CD1c-positive myeloid dendritic cell (primary cell): ENCODE measurements at regions not wholly inside any gene's neighbourhood (a gene's known extent, or its start where the extent isn't known, plus 50 kb on each side); places are given as distances from the start of the nearest gene placed in this dataset.
"Not testable (repeated sequence)": the region's sequence is repeated elsewhere in the genome, so short reads cannot be mapped to it uniquely, and the experiment has no call there.

Source experiments
- DNase-seq: peaks from one replicate; pipeline ENCODE4 v3.0.0-alpha.2; 2016; ENCODE audit errors: extremely low spot score

DNA sequence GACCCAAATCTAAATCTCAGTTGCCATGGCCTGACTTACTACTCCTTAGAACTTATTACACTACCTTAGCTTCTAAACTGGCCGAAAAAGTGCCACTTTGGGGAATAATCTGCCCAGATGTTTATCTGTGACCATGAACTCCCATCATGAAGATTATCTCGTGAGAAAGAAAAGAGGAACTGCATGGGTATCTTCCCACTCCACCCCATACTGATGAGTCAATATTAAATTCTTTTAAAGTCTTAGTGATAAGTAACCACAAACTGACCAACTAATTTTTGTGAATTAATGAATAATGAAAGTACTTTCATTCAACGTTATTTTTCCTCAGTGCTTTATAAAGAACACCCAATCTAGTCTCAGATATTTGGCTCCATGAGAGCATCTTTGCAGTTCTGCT lies 493.5 kb downstream of the EBF1 start:
- DNase-seq, result peak; percentile 71

DNA sequence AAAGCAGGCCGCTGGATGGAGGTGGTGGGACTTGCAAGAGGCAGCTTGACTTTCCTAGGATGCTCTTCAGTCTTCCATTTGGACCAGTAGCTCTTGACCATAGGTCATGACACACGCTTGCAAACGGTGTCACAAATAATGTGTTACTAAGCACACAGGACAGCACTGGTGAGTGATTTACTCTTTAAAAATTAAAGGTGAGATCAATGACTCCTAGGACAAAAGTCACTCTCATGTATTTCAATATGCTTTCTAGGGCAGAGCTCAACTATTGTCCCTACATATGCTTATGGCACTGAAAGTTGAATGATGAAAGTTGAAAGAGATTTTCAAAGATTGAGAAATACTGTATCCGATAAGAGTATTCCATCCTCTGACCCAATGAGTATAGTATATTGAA lies 496.7 kb downstream of the EBF1 start:
- no peak for DNase-seq

DNA sequence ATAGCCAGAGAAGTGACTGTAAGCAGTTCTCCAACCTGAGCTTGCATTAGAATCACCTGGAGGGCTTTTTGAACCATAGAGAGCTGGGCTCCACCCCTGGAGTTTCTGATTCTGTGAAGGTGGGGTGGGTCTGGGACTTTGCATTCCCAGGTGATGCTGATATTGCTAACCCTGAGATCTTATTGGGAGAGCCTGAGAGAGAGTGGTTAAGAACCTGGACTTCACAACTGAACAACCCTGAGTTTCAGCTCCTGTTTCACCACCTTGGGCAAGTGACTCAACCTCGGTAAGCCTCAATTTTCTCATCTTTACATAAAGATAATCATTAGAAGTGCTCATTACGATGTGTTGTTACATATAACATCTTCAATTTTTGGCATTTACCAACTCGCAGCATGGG lies 498.6 kb downstream of the EBF1 start:
- no peak for DNase-seq

DNA sequence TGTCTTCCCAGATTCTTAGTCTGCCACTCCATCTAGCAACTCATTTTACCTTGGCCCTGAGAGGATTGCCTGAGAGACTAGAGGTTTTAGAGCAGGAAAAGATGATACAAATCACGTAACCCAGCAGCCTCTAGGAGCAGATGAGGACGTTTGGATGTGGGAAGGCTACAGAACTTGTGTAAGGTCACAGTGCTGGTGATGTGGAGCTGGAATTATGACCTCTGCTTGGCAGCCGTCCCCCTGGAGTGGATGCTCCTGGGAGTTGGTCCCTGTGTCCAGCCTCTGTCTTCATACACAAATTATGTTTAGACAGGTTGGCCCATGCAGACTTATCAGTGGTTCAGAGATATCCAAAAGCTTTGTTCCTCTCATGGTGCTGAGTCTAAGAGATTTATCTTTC lies 499.0 kb downstream of the EBF1 start:
- DNase-seq, result no peak

DNA sequence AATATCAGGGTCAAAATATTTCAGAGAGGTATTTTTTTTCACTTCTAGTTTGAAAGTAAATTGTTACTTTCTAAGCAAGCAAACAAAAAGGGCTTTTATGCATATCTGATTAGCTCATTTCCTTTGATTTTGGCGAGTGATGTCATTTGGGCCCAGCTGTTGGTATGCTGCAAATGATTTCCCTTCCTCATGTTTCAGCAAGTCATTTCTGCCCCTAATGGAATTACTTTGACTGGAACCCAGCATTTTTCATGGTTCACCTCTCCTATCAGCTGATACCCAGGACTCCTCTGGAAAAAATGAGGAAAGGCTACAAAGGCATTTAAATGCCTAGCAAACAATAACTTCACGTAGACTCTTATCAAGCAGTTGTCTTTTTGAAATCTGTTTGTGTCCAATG lies 500.6 kb downstream of the EBF1 start:
- DNase-seq, result no peak

DNA sequence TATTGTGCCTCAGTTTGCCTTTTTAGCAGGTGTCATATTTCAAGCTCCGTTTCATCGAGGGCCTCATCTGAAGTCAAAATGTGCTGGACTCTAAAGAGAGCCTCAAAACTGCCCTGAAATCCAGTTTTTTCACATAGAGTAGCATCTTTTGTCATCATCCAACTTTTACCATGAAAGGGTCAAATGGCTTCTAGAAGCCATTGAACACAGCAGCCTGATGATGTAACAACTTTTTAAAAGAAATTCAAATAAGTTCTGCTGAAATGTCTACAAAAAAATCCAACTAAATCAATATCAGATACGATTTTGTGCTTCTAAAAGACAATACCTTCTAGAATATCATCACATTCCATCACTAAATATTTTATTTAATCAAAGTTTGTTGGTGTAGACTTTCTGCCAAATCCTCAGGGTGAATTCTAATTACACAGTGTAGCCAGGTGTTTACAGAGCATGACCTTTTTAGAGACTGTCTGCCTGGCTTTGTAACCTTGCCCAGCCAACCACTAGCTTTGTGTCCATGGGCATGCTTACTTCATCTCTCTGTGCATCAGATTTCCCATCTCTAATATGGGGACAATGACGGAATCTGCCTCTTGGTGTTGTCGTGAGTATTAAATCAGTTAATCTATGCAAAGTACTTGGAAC lies 505.0 kb downstream of the EBF1 start:
- DNase-seq, result no peak

DNA sequence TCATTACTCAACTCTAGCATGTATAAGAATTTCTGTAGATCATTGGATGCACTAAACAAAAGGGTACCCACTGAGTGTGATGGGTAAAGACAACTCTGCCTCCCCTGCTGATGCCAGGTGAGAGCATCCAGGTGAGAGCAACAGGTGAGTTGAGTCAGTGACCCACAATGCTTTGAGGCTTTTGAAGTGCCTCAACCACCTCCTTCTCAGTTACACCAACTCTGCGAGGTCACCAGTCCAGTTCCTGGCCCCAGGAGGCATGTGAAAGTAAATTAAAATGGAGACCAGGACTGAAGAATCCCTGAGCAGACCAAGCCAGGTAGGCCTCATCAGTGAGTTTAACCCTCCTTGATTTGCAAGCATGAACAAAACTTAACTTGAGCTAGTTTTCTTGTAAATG lies 505.8 kb downstream of the EBF1 start:
- no peak for DNase-seq

DNA sequence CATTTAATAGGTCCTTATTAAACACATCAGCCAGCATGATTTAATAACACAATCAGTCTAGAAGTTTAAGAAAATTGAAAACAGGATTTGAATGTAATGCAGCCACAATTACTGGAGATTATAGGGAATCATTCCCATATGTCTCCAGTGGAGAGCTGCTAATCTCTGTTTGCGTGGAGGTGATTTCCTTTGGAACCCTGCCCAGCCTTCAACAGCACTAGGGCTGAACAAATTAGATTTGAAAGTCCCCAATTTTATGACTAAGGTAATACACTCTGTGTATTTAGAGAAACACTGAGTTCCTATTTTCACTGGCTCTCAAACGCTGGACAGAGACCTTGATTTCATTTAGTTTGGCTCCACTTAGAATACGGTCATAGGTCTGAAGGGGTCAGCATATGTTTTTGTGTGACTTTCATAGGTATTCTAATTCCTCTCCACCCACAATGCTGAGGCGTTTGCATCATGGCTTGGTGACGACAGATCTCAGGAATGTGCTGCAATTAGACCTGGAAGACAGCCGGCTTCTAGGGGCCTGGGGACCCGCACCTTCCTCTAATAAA lies 508.3 kb downstream of the EBF1 start:
- DNase-seq, result no peak

DNA sequence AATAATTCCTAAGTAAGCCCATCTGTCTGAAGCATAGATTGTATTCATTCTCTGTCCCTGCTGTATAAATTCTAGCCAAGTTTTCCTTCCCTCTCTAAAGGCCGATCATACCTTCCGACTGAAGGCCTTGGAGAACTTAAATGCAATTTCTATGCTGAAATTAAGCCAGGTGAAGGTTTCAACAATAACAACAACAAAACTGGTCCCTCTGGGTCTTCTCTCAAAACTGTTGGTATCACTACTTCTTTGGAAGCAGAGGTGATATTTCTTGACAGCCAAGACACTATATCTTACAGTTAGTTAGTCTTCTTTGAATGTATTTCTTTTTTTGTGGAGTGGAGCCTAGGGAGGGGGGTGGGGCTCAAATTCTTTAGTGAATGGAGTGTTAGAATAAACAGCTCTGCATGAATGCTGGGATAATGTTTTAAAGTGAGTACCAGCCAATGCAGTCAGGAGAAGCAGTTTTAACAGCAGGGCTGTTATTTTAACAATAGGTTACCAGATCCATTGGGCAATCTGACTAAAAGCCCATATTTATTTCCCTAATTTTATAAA lies 508.9 kb downstream of the EBF1 start:
- DNase-seq, result no peak

DNA sequence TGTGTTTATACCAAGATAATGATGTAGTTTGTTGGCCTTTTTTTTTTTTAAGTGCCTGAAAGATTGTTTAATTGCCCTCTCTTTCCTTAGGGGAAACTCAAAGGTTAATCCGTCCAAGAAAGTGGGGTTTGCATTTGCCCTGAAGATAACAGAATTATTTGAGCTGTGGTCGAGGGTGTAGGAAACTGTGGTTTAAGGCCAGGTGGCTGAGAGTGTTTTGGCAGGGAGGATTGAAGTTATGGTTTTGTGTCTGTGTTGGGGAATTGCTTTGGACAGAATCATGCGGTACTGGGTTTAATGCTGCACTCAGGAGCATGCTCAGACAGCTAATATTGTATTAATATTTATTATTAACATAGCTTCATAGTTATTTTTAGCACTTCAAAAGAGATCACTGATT lies 509.8 kb downstream of the EBF1 start:
- no peak for DNase-seq

DNA sequence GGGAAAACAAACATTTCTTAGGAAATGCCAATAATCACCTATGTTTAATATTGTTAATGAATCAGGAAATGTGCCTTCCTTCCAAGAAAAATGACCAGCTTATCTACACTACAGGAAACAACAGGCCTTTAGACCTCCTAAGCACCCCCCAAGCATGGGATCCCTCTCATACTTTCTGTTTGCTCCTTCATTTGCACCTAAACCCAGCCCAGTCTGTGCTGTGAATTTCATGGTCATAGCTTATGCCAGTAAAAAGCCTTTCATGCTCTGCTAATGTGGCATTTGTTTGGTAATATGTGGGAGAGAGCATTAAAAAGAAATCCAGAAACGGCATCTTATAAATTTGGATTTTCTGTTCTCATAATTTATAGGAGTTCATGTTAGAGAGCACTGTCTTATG lies 511.1 kb downstream of the EBF1 start:
- DNase-seq, result no peak

DNA sequence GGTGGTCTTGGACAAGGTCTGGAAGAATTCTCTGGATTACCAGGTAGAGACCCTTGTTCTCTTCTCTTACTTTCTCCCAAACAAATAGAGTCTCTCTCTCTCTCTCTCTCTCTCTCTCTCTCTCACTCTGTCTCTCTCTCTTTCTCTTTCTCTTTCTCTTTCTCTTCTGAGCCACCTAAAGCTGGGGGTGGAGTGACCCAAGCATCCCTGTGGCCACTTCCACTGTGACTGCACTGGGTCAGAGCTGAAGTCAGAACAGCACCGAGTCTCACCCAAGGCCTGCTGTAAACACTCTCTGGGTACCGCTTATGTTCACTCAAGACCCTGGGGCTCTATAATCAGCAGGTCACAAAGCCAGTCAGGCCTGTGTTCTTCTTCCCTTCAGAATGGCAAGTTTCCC lies 513.7 kb downstream of the EBF1 start:
- no peak for DNase-seq

DNA sequence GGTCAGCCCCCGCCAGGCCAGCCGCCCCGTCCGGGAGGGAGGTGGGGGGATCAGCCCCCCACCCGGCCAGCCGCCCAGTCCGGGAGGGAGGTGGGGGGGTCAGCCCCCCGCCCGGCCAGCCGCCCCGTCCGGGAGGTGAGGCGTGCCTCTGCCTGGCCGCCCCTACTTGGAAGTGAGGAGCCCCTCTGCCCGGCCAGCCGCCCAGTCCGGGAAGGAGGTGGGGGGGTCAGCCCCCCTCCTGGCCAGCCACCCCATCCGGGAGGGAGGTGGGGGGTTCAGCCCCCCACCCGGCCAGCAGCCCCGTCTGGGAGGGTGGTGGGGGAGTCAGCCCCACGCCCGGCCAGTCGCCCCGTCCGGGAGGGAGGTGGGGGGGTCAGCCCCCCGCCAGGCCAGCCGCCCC lies 517.0 kb downstream of the EBF1 start:
- DNase-seq, result not testable (repeated sequence)

DNA sequence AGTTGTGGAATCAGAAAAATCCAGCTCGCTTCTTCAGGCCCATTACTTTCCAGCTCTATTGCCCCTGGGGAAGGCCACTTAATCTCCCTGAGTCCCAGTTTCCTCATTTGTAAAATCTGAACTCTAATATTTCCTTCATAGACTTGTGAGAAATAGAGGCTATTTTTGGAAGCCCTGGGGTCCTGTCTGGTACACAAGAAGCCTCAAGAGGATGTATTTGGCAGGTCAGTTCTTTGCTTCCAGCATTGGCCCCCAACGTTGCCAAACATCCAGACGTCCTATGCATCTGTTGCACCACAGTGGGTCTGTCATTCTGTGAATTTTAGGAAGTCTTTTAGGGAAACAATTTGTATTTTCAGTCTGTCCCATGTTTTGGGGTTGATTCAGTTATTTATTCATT lies 525.9 kb downstream of the EBF1 start:
- no peak for DNase-seq

DNA sequence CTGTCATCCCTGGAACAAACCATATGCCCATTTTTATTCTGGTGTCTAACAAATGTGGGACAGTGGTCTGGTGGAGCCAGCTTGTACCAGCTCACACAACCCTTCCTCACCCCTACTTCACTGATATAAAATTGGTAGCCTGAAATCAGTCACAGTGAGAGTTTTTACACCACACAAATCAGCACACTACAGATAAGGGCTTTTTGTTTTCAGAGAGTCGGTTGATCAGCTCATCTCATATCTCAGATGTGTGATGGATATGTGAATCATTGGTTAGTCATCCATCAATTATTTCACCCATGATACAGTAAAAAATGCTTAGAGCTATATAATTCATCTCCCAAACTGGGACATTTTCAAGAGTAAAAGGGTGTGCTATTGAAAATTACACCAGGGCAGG lies 529.2 kb downstream of the EBF1 start:
- DNase-seq, result no peak

DNA sequence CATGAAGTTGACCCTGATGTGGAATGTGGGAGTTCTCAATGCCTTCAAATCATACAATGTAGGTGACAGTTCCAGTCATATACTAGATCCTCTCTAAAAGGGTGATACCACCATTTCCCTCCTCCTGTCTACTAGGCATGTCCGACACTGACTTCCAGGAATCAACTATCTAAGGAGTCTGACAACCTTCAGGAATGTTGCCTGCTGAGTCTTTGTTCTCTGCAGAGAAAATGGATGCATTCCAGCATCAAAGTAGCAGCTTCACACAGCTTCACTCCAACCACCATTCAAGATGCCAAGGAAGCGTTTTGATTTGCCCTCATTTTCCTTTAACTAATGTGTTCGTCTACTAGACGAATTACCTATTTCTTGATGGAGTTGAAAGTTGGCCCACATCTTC lies 530.2 kb downstream of the EBF1 start:
- no peak for DNase-seq

DNA sequence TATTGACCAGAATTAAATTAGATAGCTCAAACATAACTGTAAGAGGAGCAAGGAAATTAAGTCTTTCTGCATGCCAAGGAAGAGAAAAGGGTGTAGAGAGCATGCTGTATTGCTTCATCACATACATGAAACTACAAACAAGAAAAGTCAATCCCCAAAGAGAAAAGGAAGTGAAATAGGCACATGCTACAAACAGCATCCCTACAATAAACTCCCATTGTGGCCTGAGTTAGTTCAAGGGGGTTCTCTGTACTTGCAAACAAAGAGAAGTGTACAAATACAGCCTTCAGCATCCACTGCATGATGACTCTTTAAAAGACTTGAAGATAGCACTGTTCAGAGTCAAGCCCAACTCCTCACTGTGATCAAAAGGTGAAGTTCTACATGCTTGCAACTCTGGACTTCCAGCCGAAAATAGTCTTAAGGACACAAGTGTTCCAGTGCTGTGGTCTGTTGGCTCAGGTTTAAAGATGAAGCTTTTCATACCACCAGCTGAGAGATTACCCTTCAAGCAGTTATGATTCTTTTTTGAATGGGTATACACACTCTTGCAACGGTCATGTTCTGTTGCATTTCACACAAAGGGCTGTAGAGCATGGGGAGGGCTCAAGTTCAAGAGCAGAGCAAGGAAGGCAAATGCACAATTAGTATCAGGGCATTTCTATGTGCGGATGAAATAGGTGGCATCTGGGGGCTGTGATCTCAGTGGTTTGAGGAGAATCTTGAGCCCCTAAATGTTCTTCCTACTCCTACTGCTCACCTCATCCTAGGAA lies 534.5 kb downstream of the EBF1 start:
- no peak for DNase-seq

DNA sequence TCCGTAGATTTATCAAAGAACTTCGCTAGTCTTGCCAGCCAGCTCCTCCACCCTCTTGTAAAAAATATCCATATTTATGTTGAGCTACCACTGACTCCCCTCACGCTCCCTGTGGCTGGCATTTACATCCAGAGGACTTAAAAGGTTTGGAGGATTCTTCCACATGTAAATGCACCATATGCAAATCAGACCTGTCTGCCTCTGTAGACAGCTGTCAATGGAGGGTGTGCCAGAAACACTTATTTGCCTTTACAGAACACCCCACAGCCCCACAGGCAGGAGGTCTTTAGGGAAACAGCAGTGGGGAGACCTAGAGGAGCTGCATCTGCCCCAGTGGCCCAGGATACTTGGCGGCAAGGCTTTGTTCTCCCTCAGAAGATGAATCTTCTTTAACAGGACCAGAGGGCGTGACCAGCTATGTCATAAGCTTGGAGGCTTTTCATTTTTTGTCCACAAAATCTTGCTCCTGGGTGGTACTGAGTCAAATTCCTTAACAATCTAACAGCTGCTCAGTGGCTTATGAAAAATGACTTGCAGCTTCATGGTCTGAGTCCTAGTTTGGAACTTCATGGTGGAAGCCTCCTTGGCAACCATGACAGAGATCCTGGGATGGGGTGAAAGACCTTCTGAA lies 535.8 kb downstream of the EBF1 start:
- DNase-seq, result no peak

DNA sequence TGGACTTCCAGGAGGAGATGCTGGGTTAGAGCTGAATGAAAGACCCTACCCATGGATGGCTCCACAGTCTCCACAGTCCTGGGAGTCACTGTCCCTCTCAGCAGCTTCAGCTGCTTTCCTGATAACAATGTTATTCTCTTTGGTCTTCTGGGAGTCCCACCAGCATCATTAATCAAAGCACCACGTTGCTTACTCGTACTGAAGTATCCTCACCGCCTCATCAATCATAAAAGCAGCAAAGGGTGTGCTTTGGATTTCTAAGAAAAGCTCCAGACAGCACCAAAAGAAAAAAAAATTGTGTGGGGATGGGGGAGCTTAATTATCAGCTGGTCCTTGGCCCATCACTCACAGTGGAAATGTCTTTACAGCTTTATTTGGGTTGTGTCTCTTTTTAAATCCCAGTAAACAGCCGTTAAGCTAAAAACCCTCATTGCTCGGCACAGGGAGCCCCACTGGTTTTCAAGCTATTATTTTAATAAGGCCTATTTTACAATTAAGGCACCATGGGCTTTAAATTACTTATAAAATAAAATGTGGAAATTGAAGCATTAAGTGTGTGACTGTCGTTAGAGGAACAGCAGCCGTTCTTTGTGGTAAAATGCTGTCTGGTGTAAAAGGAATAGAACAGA lies 538.0 kb downstream of the EBF1 start:
- no peak for DNase-seq

DNA sequence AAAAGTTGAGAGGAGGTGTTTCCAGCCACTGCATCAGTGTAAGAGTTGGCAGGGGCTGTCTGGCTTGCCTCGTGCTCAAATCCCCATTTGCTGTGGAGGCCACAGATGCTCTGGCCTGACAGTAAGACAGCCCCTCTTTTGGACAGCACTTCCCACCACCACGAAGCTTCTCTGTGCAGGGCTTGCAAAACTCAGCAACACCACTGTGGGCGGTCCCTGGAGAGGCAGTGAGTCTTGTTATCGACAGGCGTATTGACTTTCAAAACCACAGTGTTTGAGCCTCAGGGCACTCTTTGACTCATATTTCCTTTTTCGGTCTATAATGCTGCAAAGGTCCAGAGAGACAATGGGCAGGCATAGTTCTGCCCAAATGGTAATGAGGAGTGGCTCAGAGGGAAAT lies 539.5 kb downstream of the EBF1 start:
- no peak for DNase-seq

DNA sequence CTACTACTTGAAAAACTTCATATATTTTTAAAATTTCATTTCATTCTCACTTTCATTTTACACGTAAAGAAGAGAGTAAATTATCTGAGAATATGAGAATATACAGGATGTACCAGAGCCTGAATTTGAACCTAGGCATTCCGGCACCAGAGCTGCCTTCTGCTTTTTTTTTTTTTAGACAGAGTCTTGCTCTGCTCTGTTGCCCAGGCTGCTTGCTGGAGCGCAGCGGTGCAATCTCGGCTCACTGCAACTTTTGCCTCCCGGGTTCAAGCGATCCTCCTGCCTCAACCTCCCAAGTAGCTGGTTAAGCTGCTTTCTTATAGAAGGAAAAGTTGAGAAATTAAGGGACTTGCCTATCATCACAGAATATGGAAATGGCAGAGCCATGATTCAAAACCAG lies 540.1 kb downstream of the EBF1 start:
- DNase-seq, result no peak

DNA sequence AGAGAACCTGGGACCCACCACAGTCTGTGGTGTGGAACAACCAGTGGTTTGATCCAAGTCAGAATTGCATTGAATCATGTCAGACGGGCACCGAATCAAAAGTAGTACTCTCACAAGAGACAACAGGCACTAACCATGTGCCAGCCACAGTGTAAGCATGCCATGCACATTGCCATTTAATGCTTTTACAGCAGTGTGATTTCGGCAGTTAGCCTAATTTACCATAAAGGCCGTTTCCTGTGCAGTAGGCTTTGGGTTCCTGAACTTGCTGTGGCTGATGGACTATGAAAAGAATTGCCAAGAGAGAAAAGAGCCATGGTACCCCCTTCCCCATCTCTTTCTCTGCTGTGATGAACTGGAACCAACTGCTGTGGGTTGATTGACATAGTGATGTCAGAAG lies 540.6 kb downstream of the EBF1 start:
- DNase-seq, result no peak
